ENCODE measurements at regions not wholly inside any gene's neighbourhood (a gene's known extent, or its start where the extent isn't known, plus 50 kb on each side); places are given as distances from the start of the nearest gene placed in this dataset.

GRCh38 chr13:22776394-22777186, 404.2 kb upstream of the SGCG start:
- Histone ChIP-seq H3K4me3 (ENCODE audit: insufficient read depth, low read depth, low read length) (no peak overlapping the region), H2AK9ac (replicated peaks; ENCODE audit: low read depth, low read length, poor library complexity) (no peak overlapping the region), H4K8ac (ENCODE audit: low read depth in 2 of 2, low read length in 2 of 2) (no peak overlapping the region), H3K56ac (ENCODE audit: extremely low read depth, insufficient read depth, low read length) (no peak overlapping the region), H2BK120ac (ENCODE audit: low read depth, low read length) (no peak overlapping the region), H3K4ac (ENCODE audit: low read depth, low read length) (no peak overlapping the region), H3K23ac (ENCODE audit: low read depth, low read length) (no peak overlapping the region), H3K18ac (ENCODE audit: low read depth, low read length) (no peak overlapping the region), H3K9ac (ENCODE audit: low read depth, low read length) (no peak overlapping the region), H3K27ac (ENCODE audit: insufficient read depth, low read length) (no peak overlapping the region), H4K5ac (ENCODE audit: low read depth, low read length) (no peak overlapping the region), H3K4me2 (ENCODE audit: low read depth, low read length) (no peak overlapping the region), H2BK15ac (ENCODE audit: low read depth, low read length) (no peak overlapping the region), H2AK5ac (ENCODE audit: low read depth, low read length) (no peak overlapping the region), H3K79me1 (ENCODE audit: low read depth in 1 of 2, low read length in 2 of 2) (no peaks in the 10 kb centered on the region), H3K4me1 (ENCODE audit: control insufficient read depth, insufficient read depth, low read length) (no peaks in the 10 kb centered on the region), H3K36me3 (ENCODE audit: control insufficient read depth, insufficient read depth, low read length) (no peaks in the 10 kb centered on the region), H4K20me1 (ENCODE audit: insufficient read depth, low read length) (no peaks in the 10 kb centered on the region), H2AFZ (replicated peaks; ENCODE audit: low read length, poor library complexity) (no peak overlapping the region), H3K14ac (replicated peaks; ENCODE audit: low read depth, low read length) (no peak overlapping the region), H2BK5ac (ENCODE audit: low read depth, low read length, poor library complexity, severe bottlenecking) (no peak overlapping the region), H3K9me3 (ENCODE audit: control insufficient read depth, insufficient read depth, low read length) (no peaks in the 10 kb centered on the region), H2BK20ac (ENCODE audit: low read depth, low read length) (no peak overlapping the region), H4K91ac (ENCODE audit: insufficient read depth, low read depth, low read length) (no peak overlapping the region), H3K27me3 (ENCODE audit: control insufficient read depth, insufficient read depth, low read length) (no peaks in the 10 kb centered on the region), H3K9me1 (ENCODE audit: insufficient read depth, low read length) (no peaks in the 10 kb centered on the region)
- BruUV-seq (replicated peaks), result no TSS peak
- POLR2A ChIA-PET (ENCODE audit: unreplicated experiment), result no interaction called here
- intact Hi-C loops (cut with micrococcal nuclease), result no loop called here
- in situ Hi-C loops (cut with MboI; ENCODE audit: low sequenced_read_pairs), result loop anchor here (25.0 kb wide), 1 partner anchor 1139 kb away; no protein-coding TSS in a partner anchor
- ATAC-seq (ENCODE audit: low read depth) (no peak), DNase-seq (no peak)
- dilution Hi-C loops (cut with HindIII; ENCODE audit: low sequenced_read_pairs, unreplicated experiment), result no loop called here
- 73% methylated on average over 5 of the region's 15 CpGs; no CpG with 5 or more reads in 1 of the 2 experiments for WGBS, 2 experiments (ENCODE audit: extremely low coverage in 2 of 2, insufficient read length in 1 of 2)
- CTCF ChIA-PET, result no interaction called here
- no peak for TF ChIP-seq MAFK (IDR thresholded peaks at IDR 0.05; ENCODE audit: low read depth, low read length)
- no peak for TF ChIP-seq BHLHE40 (IDR thresholded peaks at IDR 0.05; ENCODE audit: low read depth, low read length)
- no peak for TF ChIP-seq POLR2A (IDR thresholded peaks at IDR 0.05; ENCODE audit: low read depth, low read length)
- TF ChIP-seq MAZ (IDR thresholded peaks at IDR 0.05; ENCODE audit: borderline replicate concordance, low read depth, low read length), result no peak
- no peak for TF ChIP-seq FOS (IDR thresholded peaks at IDR 0.05; ENCODE audit: low read depth, low read length)
- TF ChIP-seq RCOR1 (IDR thresholded peaks at IDR 0.05; ENCODE audit: insufficient replicate concordance, low read length), result no peak
